GM18519 (cell line): ENCODE measurements at regions not wholly inside any gene's neighbourhood (a gene's known extent, or its start where the extent isn't known, plus 50 kb on each side); places are given as distances from the start of the nearest gene placed in this dataset.

Source experiments
- ATAC-seq: cut with Tn5 transposase; IDR thresholded peaks from one replicate; pipeline ENCODE4 v1.9.1; 2021; ENCODE audit warnings: mild to moderate bottlenecking, moderate library complexity; ENCODE audit not compliant: unreplicated experiment, low FRiP score

GRCh38 chr6:164206807-164207423 is 792.4 kb downstream of the QKI start:
- ATAC-seq, result no peak

- ATAC-seq, result no peak
Observed at GRCh38 chr6:164200071-164200470, 785.6 kb downstream of the QKI start.

GRCh38 chr6:164195942-164196281 is 781.4 kb downstream of the QKI start:
- no peak for ATAC-seq

- ATAC-seq, result no peak
Observed at GRCh38 chr6:164195278-164195941, 780.9 kb downstream of the QKI start.

GRCh38 chr6:164188861-164189260 is 774.3 kb downstream of the QKI start:
- no peak for ATAC-seq

GRCh38 chr6:164185471-164185871 is 771.0 kb downstream of the QKI start:
- no peak for ATAC-seq

GRCh38 chr6:164184410-164184809 is 769.9 kb downstream of the QKI start:
- ATAC-seq, result no peak

GRCh38 chr6:164183556-164184123 is 769.1 kb downstream of the QKI start:
- ATAC-seq, result no peak

GRCh38 chr6:164178679-164179332 is 764.3 kb downstream of the QKI start:
- no peak for ATAC-seq

- ATAC-seq, result no peak
Observed at GRCh38 chr6:164169355-164169754, 754.8 kb downstream of the QKI start.

- no peak for ATAC-seq
Observed at GRCh38 chr6:164168595-164168994, 754.1 kb downstream of the QKI start.

- ATAC-seq, result no peak
Observed at GRCh38 chr6:164167873-164168405, 753.4 kb downstream of the QKI start.

- ATAC-seq, result no peak
Observed at GRCh38 chr6:164166996-164167395, 752.5 kb downstream of the QKI start.

GRCh38 chr6:164166515-164166914 is 752.0 kb downstream of the QKI start:
- no peak for ATAC-seq

GRCh38 chr6:164164876-164165275 is 750.4 kb downstream of the QKI start:
- no peak for ATAC-seq

GRCh38 chr6:164163239-164163638 is 748.7 kb downstream of the QKI start:
- no peak for ATAC-seq

GRCh38 chr6:164159061-164159460 is 744.5 kb downstream of the QKI start:
- ATAC-seq, result no peak

- no peak for ATAC-seq
Observed at GRCh38 chr6:164154588-164154987, 740.1 kb downstream of the QKI start.

- no peak for ATAC-seq
Observed at GRCh38 chr6:164152611-164153010, 738.1 kb downstream of the QKI start.

GRCh38 chr6:164151161-164152120 is 736.9 kb downstream of the QKI start:
- no peak for ATAC-seq
